Neural progenitor cell (in vitro differentiated cells): ENCODE measurements at regions not wholly inside any gene's neighbourhood (a gene's known extent, or its start where the extent isn't known, plus 50 kb on each side); places are given as distances from the start of the nearest gene placed in this dataset.

ENCODE experiments used
- EZH2 ChIP-seq: fragments of 200-600 bp; sonication (generic); IDR thresholded peaks from 2 replicates; pipeline ENCODE4 v1.6.1; 2017; ENCODE audit warnings: antibody characterized with exemption, mild to moderate bottlenecking, moderate library complexity
- EZH2phosphoT487 ChIP-seq: fragments of 200-600 bp; sonication (generic); IDR thresholded peaks from 2 replicates; pipeline ENCODE4 v1.6.1; 2017; ENCODE audit warnings: antibody characterized with exemption
- TF ChIP-seq, protein P1 (sequence below): fragments of 200-600 bp; sonication (generic); IDR thresholded peaks from 2 replicates; pipeline ENCODE4 v1.5.1; 2017; ENCODE audit warnings: antibody characterized with exemption, mild to moderate bottlenecking

DNA sequence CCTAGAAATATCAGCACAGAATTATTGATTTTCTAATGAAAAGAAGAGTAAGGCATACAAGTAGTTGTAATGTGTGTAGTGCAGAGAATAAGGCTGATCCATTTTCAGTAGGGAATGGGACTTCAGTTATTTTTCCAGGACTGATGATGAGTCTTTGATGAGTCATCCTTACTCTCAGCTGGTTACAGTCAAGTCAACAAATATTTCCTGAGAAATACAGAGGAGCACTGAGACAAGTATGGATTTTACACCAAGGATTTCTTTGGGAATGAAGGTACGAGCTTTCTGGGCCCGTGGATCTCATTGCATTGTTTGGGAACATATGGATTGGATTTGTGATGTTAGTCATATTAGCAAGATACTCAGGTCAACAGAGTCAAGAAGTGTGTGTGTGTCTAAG lies 502.7 kb downstream of the FGF9 start:
- TF ChIP-seq, protein P1, sequence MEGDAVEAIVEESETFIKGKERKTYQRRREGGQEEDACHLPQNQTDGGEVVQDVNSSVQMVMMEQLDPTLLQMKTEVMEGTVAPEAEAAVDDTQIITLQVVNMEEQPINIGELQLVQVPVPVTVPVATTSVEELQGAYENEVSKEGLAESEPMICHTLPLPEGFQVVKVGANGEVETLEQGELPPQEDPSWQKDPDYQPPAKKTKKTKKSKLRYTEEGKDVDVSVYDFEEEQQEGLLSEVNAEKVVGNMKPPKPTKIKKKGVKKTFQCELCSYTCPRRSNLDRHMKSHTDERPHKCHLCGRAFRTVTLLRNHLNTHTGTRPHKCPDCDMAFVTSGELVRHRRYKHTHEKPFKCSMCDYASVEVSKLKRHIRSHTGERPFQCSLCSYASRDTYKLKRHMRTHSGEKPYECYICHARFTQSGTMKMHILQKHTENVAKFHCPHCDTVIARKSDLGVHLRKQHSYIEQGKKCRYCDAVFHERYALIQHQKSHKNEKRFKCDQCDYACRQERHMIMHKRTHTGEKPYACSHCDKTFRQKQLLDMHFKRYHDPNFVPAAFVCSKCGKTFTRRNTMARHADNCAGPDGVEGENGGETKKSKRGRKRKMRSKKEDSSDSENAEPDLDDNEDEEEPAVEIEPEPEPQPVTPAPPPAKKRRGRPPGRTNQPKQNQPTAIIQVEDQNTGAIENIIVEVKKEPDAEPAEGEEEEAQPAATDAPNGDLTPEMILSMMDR = no peak
- TF ChIP-seq EZH2phosphoT487 (no peak), EZH2 (no peak)
